T-cell (primary cell): ENCODE measurements at regions not wholly inside any gene's neighbourhood (a gene's known extent, or its start where the extent isn't known, plus 50 kb on each side); places are given as distances from the start of the nearest gene placed in this dataset.
"Not testable (repeated sequence)": the region's sequence is repeated elsewhere in the genome, so short reads cannot be mapped to it uniquely, and the experiment has no call there.

Experiments used
- ATAC-seq, 4 experiments: fragments of 200-7000 bp in 3 of 4; fragments of 150-1000 bp in 1 of 4; cut with Tn5 transposase; replicated peaks in 1 of 4; 1 replicate in 3 of 4; 2 replicates in 1 of 4; pipeline ENCODE4 v1.10.0; 2021; ENCODE audit warnings: moderate library complexity in 3 of 4, mild to moderate bottlenecking in 2 of 4, moderate number of reproducible peaks in 1 of 4
- CTCF ChIA-PET, 2 donors: fragments of 300-600 bp; sonication (Branson Sonifier 250); formaldehyde crosslinking; loops; one replicate each; lab custom pipeline; 2022; ENCODE audit warnings: antibody characterized with exemption in 2 of 2; lab: Charles Lee
- POLR2A ChIA-PET, 2 donors: fragments of 300-600 bp; sonication (Branson Sonifier 250); formaldehyde crosslinking; loops; one replicate each; lab custom pipeline; 2022; ENCODE audit warnings: antibody characterized with exemption in 2 of 2; lab: Charles Lee
- DNase-seq, 35 experiments: peaks; one replicate each; pipeline versions ENCODE4 v3.0.0 to v3.0.0-alpha.2; 2013 to 2023
- H3K27ac ChIP-seq: one replicate; pipeline ENCODE4 v1.5.1; 2013; ENCODE audit warnings: low read length
- H3K27me3 ChIP-seq, 2 experiments: replicated peaks in 1 of 2; 1 replicate in 1 of 2; 2 replicates in 1 of 2; pipeline versions ENCODE4 v1.6.1 to v1.7.0; 2013; ENCODE audit warnings: low read length in 1 of 2, mixed read lengths in 1 of 2; ENCODE audit not compliant: control insufficient read depth in 2 of 2, insufficient read depth in 2 of 2; ENCODE audit errors: extremely low read depth in 1 of 2
- H3K36me3 ChIP-seq, 2 donors: 1 replicate in 1 of 2; 2 replicates in 1 of 2; pipeline versions ENCODE4 v1.6.1 to v1.7.0; 2013; ENCODE audit warnings: low read length in 1 of 2; ENCODE audit not compliant: control insufficient read depth in 2 of 2, insufficient read depth in 1 of 2; ENCODE audit errors: extremely low read depth in 1 of 2
- H3K4me1 ChIP-seq, 2 experiments: 1 replicate in 1 of 2; 2 replicates in 1 of 2; pipeline versions ENCODE4 v1.6.1 to v1.7.0; 2013; ENCODE audit warnings: low read length in 2 of 2, mixed read lengths in 1 of 2; ENCODE audit not compliant: insufficient read depth in 2 of 2, control insufficient read depth in 1 of 2; ENCODE audit errors: extremely low read depth in 1 of 2
- H3K4me3 ChIP-seq, 2 donors: 1 replicate in 1 of 2; 2 replicates in 1 of 2; pipeline versions ENCODE4 v1.5.1 to v1.7.0; 2013; ENCODE audit warnings: mild to moderate bottlenecking in 2 of 2, low read length in 1 of 2, moderate library complexity in 1 of 2; ENCODE audit not compliant: control insufficient read depth in 1 of 2; ENCODE audit errors: extremely low read depth in 1 of 2
- H3K9me3 ChIP-seq: 2 replicates; pipeline ENCODE4 v1.7.0; 2013
- H3K27ac Mint-ChIP-seq, 2 donors: one replicate each; pipeline ENCODE4 v1.8.0; 2020 to 2021; ENCODE audit warnings: mild to moderate bottlenecking in 2 of 2, mixed read lengths in 2 of 2
- H3K27me3 Mint-ChIP-seq, 2 donors: one replicate each; pipeline ENCODE4 v1.8.0; 2021 to 2022; ENCODE audit warnings: mixed read lengths in 2 of 2
- H3K36me3 Mint-ChIP-seq: one replicate; pipeline ENCODE4 v1.8.0; 2021; ENCODE audit warnings: mixed read lengths
- H3K4me1 Mint-ChIP-seq, 3 donors: one replicate each; pipeline ENCODE4 v1.8.0; 2020 to 2022; ENCODE audit warnings: mixed read lengths in 3 of 3, mild to moderate bottlenecking in 1 of 3
- H3K4me3 Mint-ChIP-seq, 3 donors: one replicate each; pipeline ENCODE4 v1.8.0; 2020 to 2022; ENCODE audit warnings: mild to moderate bottlenecking in 3 of 3, mixed read lengths in 3 of 3, moderate library complexity in 3 of 3
- H3K9me3 Mint-ChIP-seq, 3 donors: one replicate each; pipeline ENCODE4 v1.8.0; 2020 to 2022; ENCODE audit warnings: mixed read lengths in 3 of 3
- WGBS: methylation state at CpG from one replicate; pipeline ENCODE4 v1.1.5; 2013; ENCODE audit warnings: missing lambda C conversion rate; ENCODE audit not compliant: insufficient coverage; 5-methylcytosine and 5-hydroxymethylcytosine counted together

DNA sequence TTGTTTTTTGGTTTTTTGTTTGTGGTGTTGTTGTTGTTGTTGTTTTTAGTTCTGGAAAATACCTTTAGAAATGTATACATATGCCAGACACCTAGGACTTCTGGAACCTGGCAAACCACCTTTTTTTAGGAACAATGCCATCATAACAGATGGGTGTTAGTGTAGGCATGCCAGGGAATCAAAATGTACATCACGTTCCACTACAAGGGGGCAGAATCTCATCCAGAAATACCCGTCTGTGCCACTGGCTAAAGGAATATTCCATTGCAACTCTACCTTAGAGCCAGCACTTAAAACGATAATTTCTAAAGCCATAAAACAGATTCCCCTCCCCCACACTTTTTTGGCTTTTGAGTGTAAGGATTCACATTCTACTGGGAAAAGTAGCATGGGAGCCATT, 239.8 kb downstream of the ETV1 start:
- no peak overlapping the region for H3K27ac Mint-ChIP-seq
- Histone ChIP-seq H3K9me3 (no peaks in the 10 kb centered on the region), H3K27ac (no peak overlapping the region), H3K36me3 (no peaks in the 10 kb centered on the region), H3K4me1 (no peaks in the 10 kb centered on the region), H3K4me3 (no peak overlapping the region), H3K27me3 (no peaks in the 10 kb centered on the region)
- no peak for DNase-seq
- H3K36me3 Mint-ChIP-seq, result no peaks in the 10 kb centered on the region
- no peaks in the 10 kb centered on the region for H3K4me1 Mint-ChIP-seq
- ChIA-PET POLR2A (no interaction called here), CTCF (no interaction called here)
- H3K27me3 Mint-ChIP-seq, result no peaks in the 10 kb centered on the region
- no CpG with 5 or more reads among the region's 3 CpGs for WGBS
- ATAC-seq, result no peak
- H3K4me3 Mint-ChIP-seq, result no peak overlapping the region
- H3K9me3 Mint-ChIP-seq, result peaks cover 0 to under 1% (median 0%) of the 10 kb centered on the region in 3 donors

DNA sequence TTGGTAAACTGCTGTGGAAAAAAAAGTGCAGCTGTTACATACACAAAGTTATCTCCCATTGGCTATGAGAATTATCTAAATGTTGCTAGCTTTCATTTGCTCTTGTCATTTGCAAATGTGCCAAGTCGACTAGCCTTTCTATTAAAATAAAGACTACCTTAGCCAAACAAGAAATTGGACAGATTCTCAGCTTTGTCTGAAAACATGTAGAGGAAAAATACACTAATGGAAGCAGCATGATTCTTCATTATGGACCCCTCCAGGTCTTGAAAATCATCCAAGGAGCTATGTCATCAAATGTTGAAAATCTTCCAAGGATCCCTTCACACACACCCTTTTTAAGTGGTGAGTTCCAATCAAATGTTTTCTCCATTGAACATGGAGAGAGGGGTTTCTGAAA, 237.7 kb downstream of the ETV1 start:
- Mint-ChIP-seq H3K4me1 (no peaks in the 10 kb centered on the region), H3K27me3 (no peaks in the 10 kb centered on the region), H3K36me3 (no peaks in the 10 kb centered on the region), H3K9me3 (peaks cover 0 to 3% (median 0%) of the 10 kb centered on the region in 3 donors), H3K4me3 (no peak overlapping the region), H3K27ac (no peak overlapping the region)
- Histone ChIP-seq H3K4me3 (no peak overlapping the region), H3K9me3 (no peaks in the 10 kb centered on the region), H3K27ac (no peak overlapping the region), H3K36me3 (no peaks in the 10 kb centered on the region), H3K4me1 (no peaks in the 10 kb centered on the region), H3K27me3 (no peaks in the 10 kb centered on the region)
- POLR2A ChIA-PET, result no interaction called here
- CTCF ChIA-PET, result no interaction called here
- DNase-seq (no peak), ATAC-seq (no peak)
- WGBS, result no CpG with 5 or more reads among the region's 1 CpG

DNA sequence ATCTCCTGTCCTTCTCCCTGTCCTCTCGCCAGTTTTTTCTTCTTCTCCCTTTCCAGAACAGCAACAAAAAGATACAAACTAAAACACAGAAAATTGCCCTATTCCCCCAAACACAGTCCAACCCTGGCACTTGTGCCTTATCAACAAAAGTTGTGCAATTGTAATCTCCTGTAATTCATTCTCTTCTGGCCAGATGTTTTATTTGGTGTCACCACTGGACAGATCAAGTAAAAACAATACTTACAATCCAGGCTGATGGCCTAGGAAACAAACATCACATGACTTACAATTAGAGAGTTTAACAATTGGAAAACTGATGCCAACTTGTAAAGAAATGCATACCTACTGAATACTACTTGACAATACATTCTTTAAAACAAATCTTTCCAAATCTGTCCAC, 231.6 kb downstream of the ETV1 start:
- Mint-ChIP-seq H3K9me3 (peaks cover 0 to 3% (median 0%) of the 10 kb centered on the region in 3 donors), H3K4me1 (no peaks in the 10 kb centered on the region), H3K27ac (no peak overlapping the region), H3K27me3 (no peaks in the 10 kb centered on the region), H3K36me3 (no peaks in the 10 kb centered on the region), H3K4me3 (no peak overlapping the region)
- Histone ChIP-seq H3K4me1 (no peaks in the 10 kb centered on the region), H3K27ac (no peak overlapping the region), H3K4me3 (no peak overlapping the region), H3K9me3 (no peaks in the 10 kb centered on the region), H3K36me3 (no peaks in the 10 kb centered on the region), H3K27me3 (no peaks in the 10 kb centered on the region)
- WGBS, result 67% methylated on average over 1 of the region's 1 CpG
- ATAC-seq, result no peak
- POLR2A ChIA-PET, result no interaction called here
- CTCF ChIA-PET, result no interaction called here
- DNase-seq, result no peak

DNA sequence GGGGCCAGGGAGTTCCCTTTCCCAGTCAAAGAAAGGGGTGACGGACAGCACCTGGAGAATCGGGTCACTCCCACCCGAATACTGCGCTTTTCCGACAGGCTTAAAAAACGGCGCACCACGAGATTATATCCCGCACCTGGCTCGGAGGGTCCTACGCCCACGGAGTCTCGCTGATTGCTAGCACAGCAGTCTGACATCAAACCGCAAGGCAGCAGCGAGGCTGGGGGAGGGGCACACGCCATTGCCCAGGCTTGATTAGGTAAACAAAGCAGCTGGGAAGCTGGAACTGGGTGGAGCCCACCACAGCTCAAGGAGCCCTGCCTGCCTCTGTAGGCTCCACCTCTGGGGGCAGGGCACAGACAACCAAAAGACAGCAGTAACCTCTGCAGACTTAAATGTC, 223.6 kb downstream of the ETV1 start:
- 93% methylated on average over 4 of the region's 16 CpGs for WGBS

GRCh38 chr7:13770305-13770704, 219.2 kb downstream of the ETV1 start:
- H3K27ac ChIP-seq, result no peak overlapping the region
- Mint-ChIP-seq H3K4me3 (no peak overlapping the region), H3K36me3 (no peaks in the 10 kb centered on the region), H3K4me1 (no peaks in the 10 kb centered on the region), H3K9me3 (peaks cover 0 to 4% (median 0%) of the 10 kb centered on the region in 3 donors), H3K27ac (no peak overlapping the region), H3K27me3 (no peaks in the 10 kb centered on the region)
- CTCF ChIA-PET, result no interaction called here
- no peaks in the 10 kb centered on the region for H3K27me3 ChIP-seq
- no CpG with 5 or more reads among the region's 1 CpG for WGBS
- no peaks in the 10 kb centered on the region for H3K4me1 ChIP-seq
- POLR2A ChIA-PET, result no interaction called here
- ATAC-seq, result no peak
- no peak overlapping the region for H3K4me3 ChIP-seq
- H3K9me3 ChIP-seq, result no peaks in the 10 kb centered on the region
- no peak for DNase-seq
- H3K36me3 ChIP-seq, result no peaks in the 10 kb centered on the region

More for the DNA sequence above, 223.6 kb downstream of the ETV1 start:
- H3K4me1 Mint-ChIP-seq, H3K27me3 ChIP-seq, H3K9me3 Mint-ChIP-seq, H3K4me3 Mint-ChIP-seq, H3K4me3 ChIP-seq, H3K27ac ChIP-seq, H3K9me3 ChIP-seq, POLR2A ChIA-PET, H3K27ac Mint-ChIP-seq, H3K27me3 Mint-ChIP-seq, H3K4me1 ChIP-seq, ATAC-seq, CTCF ChIA-PET, H3K36me3 Mint-ChIP-seq, DNase-seq, H3K36me3 ChIP-seq: not testable (repeated sequence)

DNA sequence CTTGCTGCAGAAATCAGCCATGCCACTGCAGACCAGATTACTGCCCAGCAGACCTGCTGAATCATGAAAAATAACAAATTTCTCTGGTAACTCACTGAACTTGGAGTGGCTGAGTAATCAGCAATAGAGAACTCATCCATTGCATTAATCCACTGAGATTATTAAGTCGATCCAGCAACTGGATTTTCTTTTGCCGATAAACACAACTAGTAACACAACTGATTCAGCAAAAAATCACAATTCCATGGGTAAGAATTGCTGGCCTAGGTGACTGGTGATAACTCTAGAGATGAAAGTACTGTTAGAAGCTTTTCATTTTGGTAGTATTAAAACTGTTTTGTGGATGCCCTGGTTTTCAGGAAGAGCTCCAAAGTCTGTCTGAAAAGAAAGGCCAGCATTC, 214.5 kb downstream of the ETV1 start:
- ChIA-PET POLR2A (no interaction called here), CTCF (interaction anchor here (0.7 kb wide), 2 partner anchors 11 to 179 kb away, joined by 3 to 5 read pairs; no protein-coding TSS in a partner anchor)
- WGBS, result no CpG with 5 or more reads among the region's 2 CpGs
- Mint-ChIP-seq H3K9me3 (no peaks in the 10 kb centered on the region), H3K4me1 (no peaks in the 10 kb centered on the region), H3K4me3 (no peak overlapping the region), H3K27me3 (no peaks in the 10 kb centered on the region), H3K27ac (no peak overlapping the region), H3K36me3 (no peaks in the 10 kb centered on the region)
- DNase-seq (no peak), ATAC-seq (no peak)
- H3K9me3 ChIP-seq, result no peaks in the 10 kb centered on the region
- no peak overlapping the region for H3K27ac ChIP-seq
- no peaks in the 10 kb centered on the region for H3K4me1 ChIP-seq
- no peaks in the 10 kb centered on the region for H3K27me3 ChIP-seq
- no peaks in the 10 kb centered on the region for H3K36me3 ChIP-seq
- H3K4me3 ChIP-seq, result no peak overlapping the region

GRCh38 chr7:13777242-13777641, 212.2 kb downstream of the ETV1 start:
- no peaks in the 10 kb centered on the region for H3K9me3 Mint-ChIP-seq
- ATAC-seq, result no peak
- no peaks in the 10 kb centered on the region for H3K4me1 Mint-ChIP-seq
- Histone ChIP-seq H3K4me3 (no peak overlapping the region), H3K27me3 (no peaks in the 10 kb centered on the region), H3K4me1 (no peaks in the 10 kb centered on the region), H3K27ac (no peak overlapping the region), H3K36me3 (no peaks in the 10 kb centered on the region), H3K9me3 (no peaks in the 10 kb centered on the region)
- H3K27me3 Mint-ChIP-seq, result no peaks in the 10 kb centered on the region
- H3K36me3 Mint-ChIP-seq, result no peaks in the 10 kb centered on the region
- ChIA-PET CTCF (no interaction called here), POLR2A (interaction anchor here in 1 of 2 donors (0.6 kb wide), 1 partner anchor 119 kb away, joined by 3 read pairs; no protein-coding TSS in a partner anchor)
- WGBS, result no CpG with 5 or more reads among the region's 3 CpGs
- no peak overlapping the region for H3K4me3 Mint-ChIP-seq
- DNase-seq, result no peak
- H3K27ac Mint-ChIP-seq, result no peak overlapping the region
